ENCODE measurements at regions not wholly inside any gene's neighbourhood (a gene's known extent, or its start where the extent isn't known, plus 50 kb on each side); places are given as distances from the start of the nearest gene placed in this dataset.
A peak's percentile ranks its signal among the peaks of the same experiment; 100 is the strongest.

DNA sequence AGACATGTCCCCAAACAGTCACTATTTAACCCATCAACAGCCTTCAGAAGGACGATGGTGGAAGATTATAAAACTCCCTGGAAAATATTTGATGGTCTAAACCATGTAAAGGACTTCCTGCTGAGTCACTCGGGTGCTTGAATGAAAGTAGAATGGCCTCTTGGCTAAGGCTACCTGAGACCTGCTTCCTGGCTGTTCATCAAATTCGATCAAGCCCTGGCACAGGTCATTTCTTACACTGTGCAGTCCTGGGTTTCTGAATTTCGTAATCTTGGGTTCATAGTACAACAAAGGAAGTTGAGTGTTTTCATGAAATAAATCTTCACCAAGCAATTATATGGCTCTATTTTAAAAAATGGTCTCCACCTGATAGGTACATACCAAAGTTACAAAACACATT, 260.3 kb upstream of the RNF32 start:
- H3K27me3 ChIP-seq (ENCODE audit: control insufficient read depth in 1 of 2, insufficient read depth in 2 of 2, low read length in 2 of 2): peaks cover 1 to 22% of the 10 kb centered on the region in 2 experiments; a peak in 2 of 5 replicates
- H3K4me3 ChIP-seq (replicated peaks in 1 of 3; ENCODE audit: insufficient read depth in 1 of 3, low read depth in 2 of 3, low read length in 3 of 3): no peak overlapping the region
- no peaks in the 10 kb centered on the region for H3K36me3 ChIP-seq (replicated peaks in 1 of 2; ENCODE audit: control insufficient read depth in 1 of 2, insufficient read depth in 2 of 2, low read length in 2 of 2)
- H3K79me2 ChIP-seq (ENCODE audit: insufficient read depth, low read length): no peaks in the 10 kb centered on the region
- in situ Hi-C loops (cut with HindIII; ENCODE audit: extremely low pct_ligation_motif_present, low pct_unique_long_range_greater_than_20kb): no loop called here
- no peak overlapping the region for H3K9ac ChIP-seq (ENCODE audit: insufficient read depth, low read depth, low read length)
- DNase-seq (ENCODE audit: low spot score) (peak; percentile 22), FAIRE-seq (no peak), ATAC-seq (peak; percentile 50)
- ChIA-PET POLR2A (no interaction called here), CTCF (ENCODE audit: low intra/inter-chr PET ratio, low total read pairs) (no interaction called here)
- no peaks in the 10 kb centered on the region for H3K9me3 ChIP-seq (ENCODE audit: low read length)
- H2AFZ ChIP-seq (ENCODE audit: low read length): no peak overlapping the region
- H3K4me1 ChIP-seq (ENCODE audit: insufficient read depth, low read length): peaks cover 23% of the 10 kb centered on the region
- WGBS (ENCODE audit: low lambda C conversion rate): 10% methylated on average over 4 of the region's 4 CpGs
- BruUV-seq (replicated peaks): no TSS peak
- no peaks in the 10 kb centered on the region for H4K20me1 ChIP-seq (ENCODE audit: insufficient read depth, low read length)
- H3K4me2 ChIP-seq (ENCODE audit: low read depth, low read length): peak overlapping the region; percentile 43
- H3K27ac ChIP-seq (ENCODE audit: extremely low read length, insufficient read depth, low read length): no peak overlapping the region
- intact Hi-C loops (cut with micrococcal nuclease; ENCODE audit: unreplicated experiment): no loop called here
- TF ChIP-seq, protein P1, sequence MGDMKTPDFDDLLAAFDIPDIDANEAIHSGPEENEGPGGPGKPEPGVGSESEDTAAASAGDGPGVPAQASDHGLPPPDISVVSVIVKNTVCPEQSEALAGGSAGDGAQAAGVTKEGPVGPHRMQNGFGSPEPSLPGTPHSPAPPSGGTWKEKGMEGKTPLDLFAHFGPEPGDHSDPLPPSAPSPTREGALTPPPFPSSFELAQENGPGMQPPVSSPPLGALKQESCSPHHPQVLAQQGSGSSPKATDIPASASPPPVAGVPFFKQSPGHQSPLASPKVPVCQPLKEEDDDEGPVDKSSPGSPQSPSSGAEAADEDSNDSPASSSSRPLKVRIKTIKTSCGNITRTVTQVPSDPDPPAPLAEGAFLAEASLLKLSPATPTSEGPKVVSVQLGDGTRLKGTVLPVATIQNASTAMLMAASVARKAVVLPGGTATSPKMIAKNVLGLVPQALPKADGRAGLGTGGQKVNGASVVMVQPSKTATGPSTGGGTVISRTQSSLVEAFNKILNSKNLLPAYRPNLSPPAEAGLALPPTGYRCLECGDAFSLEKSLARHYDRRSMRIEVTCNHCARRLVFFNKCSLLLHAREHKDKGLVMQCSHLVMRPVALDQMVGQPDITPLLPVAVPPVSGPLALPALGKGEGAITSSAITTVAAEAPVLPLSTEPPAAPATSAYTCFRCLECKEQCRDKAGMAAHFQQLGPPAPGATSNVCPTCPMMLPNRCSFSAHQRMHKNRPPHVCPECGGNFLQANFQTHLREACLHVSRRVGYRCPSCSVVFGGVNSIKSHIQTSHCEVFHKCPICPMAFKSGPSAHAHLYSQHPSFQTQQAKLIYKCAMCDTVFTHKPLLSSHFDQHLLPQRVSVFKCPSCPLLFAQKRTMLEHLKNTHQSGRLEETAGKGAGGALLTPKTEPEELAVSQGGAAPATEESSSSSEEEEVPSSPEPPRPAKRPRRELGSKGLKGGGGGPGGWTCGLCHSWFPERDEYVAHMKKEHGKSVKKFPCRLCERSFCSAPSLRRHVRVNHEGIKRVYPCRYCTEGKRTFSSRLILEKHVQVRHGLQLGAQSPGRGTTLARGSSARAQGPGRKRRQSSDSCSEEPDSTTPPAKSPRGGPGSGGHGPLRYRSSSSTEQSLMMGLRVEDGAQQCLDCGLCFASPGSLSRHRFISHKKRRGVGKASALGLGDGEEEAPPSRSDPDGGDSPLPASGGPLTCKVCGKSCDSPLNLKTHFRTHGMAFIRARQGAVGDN (CRISPR knock-in tag; IDR thresholded peaks at IDR 0.05): no peak
- TF ChIP-seq CC2D1A (CRISPR knock-in tag; IDR thresholded peaks at IDR 0.05): no peak
- 0 out of 2 replicates have a peak, but pooled peaks have one; percentile 13 for TF ChIP-seq GATAD2A (CRISPR knock-in tag; IDR thresholded peaks at IDR 0.05)
- TF ChIP-seq, protein P2, sequence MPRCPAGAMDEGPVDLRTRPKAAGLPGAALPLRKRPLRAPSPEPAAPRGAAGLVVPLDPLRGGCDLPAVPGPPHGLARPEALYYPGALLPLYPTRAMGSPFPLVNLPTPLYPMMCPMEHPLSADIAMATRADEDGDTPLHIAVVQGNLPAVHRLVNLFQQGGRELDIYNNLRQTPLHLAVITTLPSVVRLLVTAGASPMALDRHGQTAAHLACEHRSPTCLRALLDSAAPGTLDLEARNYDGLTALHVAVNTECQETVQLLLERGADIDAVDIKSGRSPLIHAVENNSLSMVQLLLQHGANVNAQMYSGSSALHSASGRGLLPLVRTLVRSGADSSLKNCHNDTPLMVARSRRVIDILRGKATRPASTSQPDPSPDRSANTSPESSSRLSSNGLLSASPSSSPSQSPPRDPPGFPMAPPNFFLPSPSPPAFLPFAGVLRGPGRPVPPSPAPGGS (CRISPR knock-in tag; IDR thresholded peaks at IDR 0.05): no peak
- 0 out of 2 replicates have a peak, but pooled peaks have one; percentile 19 for TF ChIP-seq HNF4A (CRISPR knock-in tag; IDR thresholded peaks at IDR 0.05)
- no peak for TF ChIP-seq REPIN1 (CRISPR knock-in tag; IDR thresholded peaks at IDR 0.05; ENCODE audit: borderline replicate concordance, low read depth)
- no peak for TF ChIP-seq RBFOX2 (IDR thresholded peaks at IDR 0.05; ENCODE audit: low read depth, low read length)
- peak; percentile 15; the same call in 1 of the 2 replicates for TF ChIP-seq FOSL2 (CRISPR knock-in tag; IDR thresholded peaks at IDR 0.05)
- TF ChIP-seq ZSCAN30 (CRISPR knock-in tag; IDR thresholded peaks at IDR 0.05): 0 out of 2 replicates have a peak, but pooled peaks have one; percentile 36
- TF ChIP-seq CENPT (CRISPR knock-in tag; IDR thresholded peaks at IDR 0.05; ENCODE audit: low read depth): no peak
- no peak for TF ChIP-seq GMEB2 (CRISPR knock-in tag; IDR thresholded peaks at IDR 0.05; ENCODE audit: low read depth)
- TF ChIP-seq ZNF577 (CRISPR knock-in tag; IDR thresholded peaks at IDR 0.05; ENCODE audit: borderline replicate concordance, low read depth): no peak
- TF ChIP-seq NFE2L2 (IDR thresholded peaks at IDR 0.05; ENCODE audit: low read length): peak; percentile 46; the same call in 1 of the 2 replicates
- no peak for TF ChIP-seq FOXM1 (CRISPR knock-in tag; IDR thresholded peaks at IDR 0.05)
- no peak for TF ChIP-seq ZNF720 (CRISPR knock-in tag; IDR thresholded peaks at IDR 0.05)
- TF ChIP-seq NFE2 (CRISPR knock-in tag; IDR thresholded peaks at IDR 0.05): peak; percentile 58; the same call in 1 of the 2 replicates
- TF ChIP-seq, protein P3, sequence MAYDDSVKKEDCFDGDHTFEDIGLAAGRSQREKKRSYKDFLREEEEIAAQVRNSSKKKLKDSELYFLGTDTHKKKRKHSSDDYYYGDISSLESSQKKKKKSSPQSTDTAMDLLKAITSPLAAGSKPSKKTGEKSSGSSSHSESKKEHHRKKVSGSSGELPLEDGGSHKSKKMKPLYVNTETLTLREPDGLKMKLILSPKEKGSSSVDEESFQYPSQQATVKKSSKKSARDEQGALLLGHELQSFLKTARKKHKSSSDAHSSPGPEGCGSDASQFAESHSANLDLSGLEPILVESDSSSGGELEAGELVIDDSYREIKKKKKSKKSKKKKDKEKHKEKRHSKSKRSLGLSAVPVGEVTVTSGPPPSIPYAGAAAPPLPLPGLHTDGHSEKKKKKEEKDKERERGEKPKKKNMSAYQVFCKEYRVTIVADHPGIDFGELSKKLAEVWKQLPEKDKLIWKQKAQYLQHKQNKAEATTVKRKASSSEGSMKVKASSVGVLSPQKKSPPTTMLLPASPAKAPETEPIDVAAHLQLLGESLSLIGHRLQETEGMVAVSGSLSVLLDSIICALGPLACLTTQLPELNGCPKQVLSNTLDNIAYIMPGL (CRISPR knock-in tag; IDR thresholded peaks at IDR 0.05; ENCODE audit: borderline replicate concordance in 1 of 2, low read depth in 1 of 2): no peak
- no peak for TF ChIP-seq SMAD3 (CRISPR knock-in tag; IDR thresholded peaks at IDR 0.05)

All from HepG2 (cell line).